ENCODE measurements at regions not wholly inside any gene's neighbourhood (a gene's known extent, or its start where the extent isn't known, plus 50 kb on each side); places are given as distances from the start of the nearest gene placed in this dataset.

GRCh38 chr6:147825848-147826247 is 317.4 kb downstream of the SAMD5 start:
- H3K4me1 ChIP-seq: no peaks in the 10 kb centered on the region
- H3K36me3 ChIP-seq: no peaks in the 10 kb centered on the region
- no peak overlapping the region for H3K4me3 ChIP-seq
- H3K27ac ChIP-seq: no peak overlapping the region
- 84 to 88% methylated on average over 2 of the region's 2 CpGs for WGBS, 2 donors
- H3K27me3 ChIP-seq: no peaks in the 10 kb centered on the region
- no peak for ATAC-seq
- H3K9me3 ChIP-seq: no peaks in the 10 kb centered on the region
- DNase-seq: no peak
- no peak for TF ChIP-seq CTCF (IDR thresholded peaks at IDR 0.05)
- intact Hi-C loops (cut with DNase I): no loop called here

DNA sequence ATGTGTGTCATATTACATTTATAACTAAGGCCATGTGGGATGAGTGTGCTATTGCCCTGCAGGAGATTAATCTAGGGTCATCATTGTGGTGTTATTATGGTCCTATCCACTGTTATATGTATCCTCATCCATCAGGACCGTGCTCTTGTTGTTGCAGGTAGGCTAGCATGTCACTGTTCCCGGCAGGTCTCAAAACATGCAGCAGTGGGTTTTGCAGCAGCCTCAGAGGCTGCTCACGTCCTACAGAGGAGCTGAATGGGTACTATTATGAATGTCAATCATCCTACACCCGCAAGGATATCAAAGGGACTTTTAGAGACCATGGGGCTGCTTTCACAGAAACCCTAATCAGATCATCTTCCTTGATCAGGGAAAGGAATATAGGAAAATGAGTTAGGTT is 318.2 kb downstream of the SAMD5 start:
- WGBS, 2 donors: 81 to 82% methylated on average over 4 of the region's 4 CpGs
- intact Hi-C loops (cut with DNase I): no loop called here
- H3K36me3 ChIP-seq: no peaks in the 10 kb centered on the region
- no peaks in the 10 kb centered on the region for H3K9me3 ChIP-seq
- H3K4me3 ChIP-seq: no peak overlapping the region
- TF ChIP-seq CTCF (IDR thresholded peaks at IDR 0.05): no peak
- no peak for DNase-seq
- no peaks in the 10 kb centered on the region for H3K27me3 ChIP-seq
- ATAC-seq: no peak
- no peak overlapping the region for H3K27ac ChIP-seq
- no peaks in the 10 kb centered on the region for H3K4me1 ChIP-seq

DNA sequence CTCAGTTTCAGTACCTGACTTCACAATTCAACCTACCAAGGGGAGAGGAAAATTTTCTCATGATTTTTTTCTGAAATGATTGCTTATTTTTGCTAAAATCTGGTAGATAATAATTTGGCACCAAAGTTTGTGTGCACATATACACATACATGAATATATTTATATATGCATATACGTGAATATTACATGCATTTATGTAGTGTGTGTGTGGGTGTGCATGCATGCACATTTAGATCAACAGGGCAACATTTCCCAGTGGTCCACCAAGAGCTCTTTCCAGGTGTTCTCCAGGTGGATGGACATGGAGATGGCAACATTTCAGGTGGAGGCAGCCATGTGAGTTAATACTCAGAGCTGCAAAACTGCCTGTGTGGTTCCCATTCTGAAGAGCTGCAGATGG is 320.9 kb downstream of the SAMD5 start:
- no peak for TF ChIP-seq CTCF (IDR thresholded peaks at IDR 0.05)
- Histone ChIP-seq H3K4me1 (no peaks in the 10 kb centered on the region), H3K27me3 (peaks cover 0 to 4% (median 0%) of the 10 kb centered on the region in 7 donors), H3K27ac (no peak overlapping the region), H3K4me3 (no peak overlapping the region), H3K36me3 (no peaks in the 10 kb centered on the region), H3K9me3 (no peaks in the 10 kb centered on the region)
- intact Hi-C loops (cut with DNase I): no loop called here
- no peak for DNase-seq
- WGBS, 2 donors: 90 to 95% methylated on average over 1 of the region's 1 CpG
- ATAC-seq: no peak

GRCh38 chr6:147829835-147830234 is 321.3 kb downstream of the SAMD5 start:
- ATAC-seq (no peak), DNase-seq (no peak)
- no peak overlapping the region for H3K4me3 ChIP-seq
- H3K36me3 ChIP-seq: no peaks in the 10 kb centered on the region
- H3K4me1 ChIP-seq: no peaks in the 10 kb centered on the region
- no peaks in the 10 kb centered on the region for H3K9me3 ChIP-seq
- H3K27me3 ChIP-seq: peaks cover 0 to 5% (median 0%) of the 10 kb centered on the region in 7 donors
- TF ChIP-seq CTCF (IDR thresholded peaks at IDR 0.05): no peak
- intact Hi-C loops (cut with DNase I): no loop called here
- no peak overlapping the region for H3K27ac ChIP-seq

DNA sequence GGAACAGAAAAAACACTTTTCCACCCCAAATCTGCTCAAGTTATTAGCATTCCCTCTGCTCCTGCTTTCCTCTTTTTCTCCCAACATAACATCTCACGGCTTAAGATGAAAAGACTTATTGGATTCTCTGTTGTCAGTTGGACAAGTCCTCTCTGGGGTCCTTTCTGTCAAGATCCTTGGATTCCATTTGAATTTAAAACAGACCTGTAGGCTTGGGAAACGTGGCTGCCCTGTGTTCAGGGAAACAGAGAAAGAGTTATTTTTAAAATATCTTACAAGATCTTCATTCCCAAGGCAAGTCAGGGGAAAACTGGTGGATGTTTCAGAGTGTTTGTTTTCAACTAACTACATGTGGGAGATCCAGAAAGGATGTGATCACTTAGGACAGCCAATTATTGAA is 322.9 kb downstream of the SAMD5 start:
- Histone ChIP-seq H3K27ac (no peak overlapping the region), H3K27me3 (peaks cover 0 to 5% (median 0%) of the 10 kb centered on the region in 7 donors), H3K4me3 (no peak overlapping the region), H3K36me3 (no peaks in the 10 kb centered on the region), H3K4me1 (no peaks in the 10 kb centered on the region), H3K9me3 (no peaks in the 10 kb centered on the region)
- WGBS, 2 donors: 58 to 76% methylated on average over 2 of the region's 2 CpGs
- no peak for TF ChIP-seq CTCF (IDR thresholded peaks at IDR 0.05)
- ATAC-seq (no peak), DNase-seq (no peak)
- intact Hi-C loops (cut with DNase I): no loop called here

Measured in heart right ventricle (tissue), 16 donors.